Liver (tissue), 3 donors: ENCODE measurements at regions not wholly inside any gene's neighbourhood (a gene's known extent, or its start where the extent isn't known, plus 50 kb on each side); places are given as distances from the start of the nearest gene placed in this dataset.

ENCODE experiments used
- CTCF ChIP-seq: fragments of 150-350 bp; IDR thresholded peaks from 2 replicates; pipeline ENCODE4 v1.5.1; 2017; ENCODE audit warnings: improper control_type of control experiment, low read depth, low read length; ENCODE audit not compliant: missing input control
- HNF4A ChIP-seq, 2 donors: conservative IDR thresholded peaks; 2 replicates each; pipeline ENCODE4 v1.6.1; 2016; ENCODE audit warnings: antibody characterized with exemption in 2 of 2, mild to moderate bottlenecking in 2 of 2
- JUND ChIP-seq, 2 donors: IDR thresholded peaks; 2 replicates each; pipeline ENCODE4 v1.6.1; 2016; ENCODE audit warnings: antibody characterized with exemption in 2 of 2
- RAD21 ChIP-seq, 2 donors: IDR thresholded peaks; 2 replicates each; pipeline ENCODE4 v1.6.1; 2016; ENCODE audit warnings: antibody characterized with exemption in 2 of 2, mild to moderate bottlenecking in 2 of 2
- REST ChIP-seq: IDR thresholded peaks from 2 replicates; pipeline ENCODE4 v1.6.1; 2016; ENCODE audit warnings: antibody characterized with exemption, mild to moderate bottlenecking
- SP1 ChIP-seq: IDR thresholded peaks from 2 replicates; pipeline ENCODE4 v1.6.1; 2018; ENCODE audit warnings: antibody characterized with exemption, mild to moderate bottlenecking
- YY1 ChIP-seq: IDR thresholded peaks from 2 replicates; pipeline ENCODE4 v1.6.1; 2016; ENCODE audit warnings: antibody characterized with exemption, mild to moderate bottlenecking
- donor health status: healthy.
- donor health status: healthy.

GRCh38 chr2:63763391-63763941 is 78.2 kb upstream of the UGP2 start:
- TF ChIP-seq CTCF: no peak
- TF ChIP-seq YY1: no peak
- TF ChIP-seq RAD21 (IDR thresholded peaks at IDR 0.05): no peak
- TF ChIP-seq REST: no peak
- TF ChIP-seq JUND (IDR thresholded peaks at IDR 0.05): no peak
- TF ChIP-seq SP1: no peak
- no peak for TF ChIP-seq HNF4A (conservative IDR thresholded peaks at IDR 0.05)
